GM19023 (cell line): ENCODE measurements at regions not wholly inside any gene's neighbourhood (a gene's known extent, or its start where the extent isn't known, plus 50 kb on each side); places are given as distances from the start of the nearest gene placed in this dataset.
"Not testable (repeated sequence)": the region's sequence is repeated elsewhere in the genome, so short reads cannot be mapped to it uniquely, and the experiment has no call there.

Source experiments
- ATAC-seq: cut with Tn5 transposase; IDR thresholded peaks from one replicate; pipeline ENCODE4 v1.9.1; 2021; ENCODE audit warnings: mild to moderate bottlenecking, moderate library complexity; ENCODE audit not compliant: unreplicated experiment

- no peak for ATAC-seq
These were observed 147.8 kb upstream of the KLF6 start for GRCh38 chr10:3932597-3933375.

GRCh38 chr10:3931901-3932300 is 146.9 kb upstream of the KLF6 start:
- no peak for ATAC-seq

GRCh38 chr10:3931224-3931623 is 146.2 kb upstream of the KLF6 start:
- ATAC-seq, result no peak

GRCh38 chr10:3928569-3928968 is 143.6 kb upstream of the KLF6 start:
- no peak for ATAC-seq

- no peak for ATAC-seq
These were observed 143.1 kb upstream of the KLF6 start for GRCh38 chr10:3928078-3928477.

- ATAC-seq, result no peak
These were observed 141.9 kb upstream of the KLF6 start for GRCh38 chr10:3926675-3927525.

GRCh38 chr10:3926258-3926657 is 141.2 kb upstream of the KLF6 start:
- ATAC-seq, result no peak

GRCh38 chr10:3925184-3925583 is 140.2 kb upstream of the KLF6 start:
- ATAC-seq, result no peak

GRCh38 chr10:3924344-3924743 is 139.3 kb upstream of the KLF6 start:
- no peak for ATAC-seq

- ATAC-seq, result no peak
These were observed 138.0 kb upstream of the KLF6 start for GRCh38 chr10:3923033-3923432.

- no peak for ATAC-seq
These were observed 134.8 kb upstream of the KLF6 start for GRCh38 chr10:3919709-3920308.

GRCh38 chr10:3917392-3917791 is 132.4 kb upstream of the KLF6 start:
- not testable (repeated sequence) for ATAC-seq

GRCh38 chr10:3914733-3915132 is 129.7 kb upstream of the KLF6 start:
- no peak for ATAC-seq

- ATAC-seq, result no peak
These were observed 126.9 kb upstream of the KLF6 start for GRCh38 chr10:3911713-3912442.

- ATAC-seq, result no peak
These were observed 126.2 kb upstream of the KLF6 start for GRCh38 chr10:3911241-3911640.

GRCh38 chr10:3909339-3909738 is 124.3 kb upstream of the KLF6 start:
- ATAC-seq, result no peak

GRCh38 chr10:3908183-3908582 is 123.2 kb upstream of the KLF6 start:
- no peak for ATAC-seq

- ATAC-seq, result no peak
These were observed 122.5 kb upstream of the KLF6 start for GRCh38 chr10:3907514-3907913.

- no peak for ATAC-seq
These were observed 121.6 kb upstream of the KLF6 start for GRCh38 chr10:3906511-3907111.

- ATAC-seq, result no peak
These were observed 119.5 kb upstream of the KLF6 start for GRCh38 chr10:3904419-3904960.
